Uterus (tissue), 2 donors: ENCODE measurements at regions not wholly inside any gene's neighbourhood (a gene's known extent, or its start where the extent isn't known, plus 50 kb on each side); places are given as distances from the start of the nearest gene placed in this dataset.

Experiments used
- CTCF ChIP-seq, 4 experiments: fragments of 200-600 bp in 2 of 4; fragments of 450-650 bp in 2 of 4; sonication (generic) in 2 of 4; IDR thresholded peaks; one replicate each; pipeline ENCODE4 v1.5.1; 2016 to 2019; ENCODE audit warnings: antibody characterized with exemption in 4 of 4, mild to moderate bottlenecking in 2 of 4, moderate library complexity in 1 of 4
- POLR2A ChIP-seq, 2 donors: fragments of 450-650 bp; IDR thresholded peaks; one replicate each; pipeline ENCODE4 v1.6.1; 2016; ENCODE audit warnings: antibody characterized with exemption in 2 of 2, mild to moderate bottlenecking in 1 of 2, moderate library complexity in 1 of 2

DNA sequence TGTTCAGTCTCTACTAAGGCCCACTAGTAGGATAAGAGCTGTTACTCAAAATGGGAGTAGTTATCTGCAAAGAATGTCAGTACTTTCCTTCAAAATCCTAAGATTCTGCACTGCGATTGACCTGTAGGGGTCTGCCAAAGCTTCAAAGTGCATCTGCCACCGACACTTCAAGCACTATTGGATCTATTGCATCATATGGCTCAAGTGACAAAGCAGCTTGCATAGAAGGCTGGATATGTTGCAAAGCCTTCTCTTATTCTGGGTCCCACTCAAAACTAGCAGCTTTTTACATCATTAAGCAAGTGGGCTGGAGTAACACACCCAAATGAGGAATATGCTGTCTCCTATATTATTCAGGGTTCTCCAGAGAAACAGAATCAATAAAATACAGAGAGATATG lies 115.4 kb upstream of the EMCN start:
- TF ChIP-seq POLR2A (IDR thresholded peaks at IDR 0.05) (no peak), CTCF (IDR thresholded peaks at IDR 0.05) (no peak)
